Esophagus muscularis mucosa (tissue), 4 donors: ENCODE measurements at regions not wholly inside any gene's neighbourhood (a gene's known extent, or its start where the extent isn't known, plus 50 kb on each side); places are given as distances from the start of the nearest gene placed in this dataset.
"Not testable (repeated sequence)": the region's sequence is repeated elsewhere in the genome, so short reads cannot be mapped to it uniquely, and the experiment has no call there.

Source experiments
- EP300 ChIP-seq: sonication (generic); formaldehyde crosslinking; IDR thresholded peaks from one replicate; pipeline ENCODE4 v1.6.1; 2017; ENCODE audit warnings: antibody characterized with exemption
- POLR2A ChIP-seq: fragments of 450-650 bp; IDR thresholded peaks from one replicate; pipeline ENCODE4 v1.6.1; 2017; ENCODE audit warnings: antibody characterized with exemption, moderate library complexity, mild to moderate bottlenecking, low read depth
- TF ChIP-seq, protein P1 (sequence below), 3 experiments: fragments of 200-600 bp in 2 of 3; fragments of 450-650 bp in 1 of 3; sonication (generic) in 2 of 3; IDR thresholded peaks; one replicate each; pipeline ENCODE4 v1.5.1; 2017 to 2019; ENCODE audit warnings: antibody characterized with exemption in 3 of 3, mild to moderate bottlenecking in 2 of 3, moderate library complexity in 1 of 3

DNA sequence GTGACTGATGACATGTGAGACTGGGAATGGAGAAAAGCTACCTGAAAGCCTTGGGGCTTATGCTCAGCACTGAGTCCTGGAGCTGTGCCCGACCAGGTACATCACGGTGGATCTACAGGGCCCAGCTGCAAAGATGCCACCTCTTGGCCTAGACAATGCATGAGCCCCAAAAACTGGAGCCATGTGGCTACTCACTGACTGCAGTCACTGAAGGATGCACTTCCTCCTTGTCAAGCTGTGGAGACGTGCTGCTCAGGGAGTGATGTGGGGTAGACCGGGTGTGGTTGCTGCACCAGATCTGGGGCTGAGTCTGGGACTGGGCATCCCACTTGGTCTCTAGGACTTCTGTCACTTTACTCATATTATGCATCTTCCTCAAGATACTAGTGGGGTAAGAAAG is 55.8 kb upstream of the FCGR1A start:
- TF ChIP-seq, protein P1, sequence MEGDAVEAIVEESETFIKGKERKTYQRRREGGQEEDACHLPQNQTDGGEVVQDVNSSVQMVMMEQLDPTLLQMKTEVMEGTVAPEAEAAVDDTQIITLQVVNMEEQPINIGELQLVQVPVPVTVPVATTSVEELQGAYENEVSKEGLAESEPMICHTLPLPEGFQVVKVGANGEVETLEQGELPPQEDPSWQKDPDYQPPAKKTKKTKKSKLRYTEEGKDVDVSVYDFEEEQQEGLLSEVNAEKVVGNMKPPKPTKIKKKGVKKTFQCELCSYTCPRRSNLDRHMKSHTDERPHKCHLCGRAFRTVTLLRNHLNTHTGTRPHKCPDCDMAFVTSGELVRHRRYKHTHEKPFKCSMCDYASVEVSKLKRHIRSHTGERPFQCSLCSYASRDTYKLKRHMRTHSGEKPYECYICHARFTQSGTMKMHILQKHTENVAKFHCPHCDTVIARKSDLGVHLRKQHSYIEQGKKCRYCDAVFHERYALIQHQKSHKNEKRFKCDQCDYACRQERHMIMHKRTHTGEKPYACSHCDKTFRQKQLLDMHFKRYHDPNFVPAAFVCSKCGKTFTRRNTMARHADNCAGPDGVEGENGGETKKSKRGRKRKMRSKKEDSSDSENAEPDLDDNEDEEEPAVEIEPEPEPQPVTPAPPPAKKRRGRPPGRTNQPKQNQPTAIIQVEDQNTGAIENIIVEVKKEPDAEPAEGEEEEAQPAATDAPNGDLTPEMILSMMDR (IDR thresholded peaks at IDR 0.05): not testable (repeated sequence)
- TF ChIP-seq POLR2A, EP300: not testable (repeated sequence)
